Activated naive CD4-positive, alpha-beta T cell treated with anti-CD3 and anti-CD28 coated beads, Interleukin-2, amount 50 U/mL, for 24 hours (primary cell): ENCODE measurements at regions not wholly inside any gene's neighbourhood (a gene's known extent, or its start where the extent isn't known, plus 50 kb on each side); places are given as distances from the start of the nearest gene placed in this dataset.
"Not testable (repeated sequence)": the region's sequence is repeated elsewhere in the genome, so short reads cannot be mapped to it uniquely, and the experiment has no call there.

Experiments used
- H3K27ac Mint-ChIP-seq: one replicate; pipeline ENCODE4 v1.8.0; 2021; ENCODE audit warnings: mild to moderate bottlenecking, mixed read lengths
- H3K27me3 Mint-ChIP-seq: one replicate; pipeline ENCODE4 v1.8.0; 2021; ENCODE audit warnings: mixed read lengths
- H3K36me3 Mint-ChIP-seq: one replicate; pipeline ENCODE4 v1.8.0; 2021; ENCODE audit warnings: mixed read lengths
- H3K4me1 Mint-ChIP-seq: one replicate; pipeline ENCODE4 v1.8.0; 2021; ENCODE audit warnings: mixed read lengths
- H3K4me3 Mint-ChIP-seq: one replicate; pipeline ENCODE4 v1.8.0; 2021; ENCODE audit warnings: mild to moderate bottlenecking, mixed read lengths
- H3K9me3 Mint-ChIP-seq: one replicate; pipeline ENCODE4 v1.8.0; 2021; ENCODE audit warnings: mixed read lengths

DNA sequence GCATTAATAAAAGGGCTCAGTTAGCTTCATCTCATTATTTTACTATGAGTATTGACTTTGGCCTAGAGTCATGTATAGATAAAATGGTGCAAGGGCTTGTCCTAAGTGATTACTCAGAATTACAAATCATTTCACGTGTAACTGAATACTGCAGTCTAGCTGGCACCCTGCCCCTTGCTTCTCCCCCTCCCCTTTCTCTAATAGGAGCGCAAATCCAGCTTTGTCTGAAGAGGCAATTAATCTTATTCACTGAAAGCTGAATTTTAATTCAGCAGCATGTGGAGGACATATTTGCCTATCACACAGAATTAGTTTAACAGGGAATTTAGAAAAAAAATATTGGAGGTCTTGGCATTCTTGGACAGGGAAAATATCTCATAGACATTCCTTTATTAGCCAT is 412.1 kb upstream of the DPH6 start:
- Mint-ChIP-seq H3K27ac (no peak overlapping the region), H3K4me3 (no peak overlapping the region), H3K9me3 (no peaks in the 10 kb centered on the region), H3K36me3 (no peaks in the 10 kb centered on the region), H3K4me1 (no peaks in the 10 kb centered on the region), H3K27me3 (peaks cover 4% of the 10 kb centered on the region)

DNA sequence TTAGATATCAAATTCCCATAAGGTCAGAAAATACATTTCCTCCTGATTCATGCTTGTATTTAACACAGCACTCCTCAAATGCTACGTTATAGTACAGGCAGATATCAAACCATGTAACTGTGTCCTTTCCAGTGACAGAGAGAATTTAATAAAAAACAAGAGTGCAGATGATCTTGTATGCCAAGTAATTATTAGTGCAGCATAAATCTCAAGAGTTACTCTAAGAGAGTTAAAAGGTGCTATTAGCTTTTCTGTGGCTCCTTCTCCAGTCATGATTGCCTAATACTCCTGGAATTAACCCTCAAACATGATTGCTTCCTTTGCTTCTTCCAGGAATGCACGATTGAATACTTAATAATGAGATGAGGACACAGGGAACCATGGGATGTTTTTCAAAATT is 413.0 kb upstream of the DPH6 start:
- no peak overlapping the region for H3K27ac Mint-ChIP-seq
- no peaks in the 10 kb centered on the region for H3K4me1 Mint-ChIP-seq
- H3K27me3 Mint-ChIP-seq, result peaks cover 4% of the 10 kb centered on the region
- no peaks in the 10 kb centered on the region for H3K9me3 Mint-ChIP-seq
- no peaks in the 10 kb centered on the region for H3K36me3 Mint-ChIP-seq
- H3K4me3 Mint-ChIP-seq, result no peak overlapping the region

DNA sequence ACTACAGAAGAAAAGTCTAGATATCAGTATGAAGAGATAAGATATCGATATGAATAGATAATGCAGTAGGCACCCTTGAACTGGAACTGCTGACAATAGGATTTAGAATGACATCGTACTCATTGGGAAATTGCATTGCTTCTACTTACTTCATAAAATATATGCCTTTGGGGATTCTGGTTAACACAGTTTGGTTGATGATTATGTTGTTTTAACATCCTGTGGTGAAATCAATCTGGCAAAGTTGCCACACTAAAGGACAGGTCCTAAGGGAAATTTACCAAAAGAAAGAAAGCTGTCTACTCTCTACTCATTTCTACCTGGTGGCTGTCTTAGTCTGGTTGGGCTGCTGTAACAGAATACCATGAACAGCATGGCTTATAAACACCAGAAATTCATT is 417.4 kb upstream of the DPH6 start:
- Mint-ChIP-seq H3K27ac (no peak overlapping the region), H3K27me3 (no peaks in the 10 kb centered on the region), H3K9me3 (no peaks in the 10 kb centered on the region), H3K4me3 (no peak overlapping the region), H3K4me1 (no peaks in the 10 kb centered on the region), H3K36me3 (no peaks in the 10 kb centered on the region)

DNA sequence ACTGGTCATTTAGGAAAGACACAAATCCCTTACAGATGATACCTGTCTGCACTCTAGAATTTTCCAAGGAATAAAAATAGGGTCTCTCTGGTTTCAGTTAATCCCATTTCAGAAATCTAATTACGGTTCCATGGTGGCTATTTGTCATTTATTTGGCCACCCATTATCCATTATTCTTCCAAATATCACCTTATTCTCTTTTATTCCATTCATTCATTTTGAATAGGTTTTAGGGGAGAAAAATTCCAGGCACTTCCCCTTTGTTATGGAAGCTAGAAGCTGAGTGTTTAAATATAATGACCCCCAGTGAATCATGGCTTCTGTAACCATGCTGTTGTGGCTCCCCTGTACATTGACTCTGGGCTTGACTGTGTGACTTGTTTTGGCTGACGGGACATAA is 420.8 kb upstream of the DPH6 start:
- Mint-ChIP-seq H3K27me3 (no peaks in the 10 kb centered on the region), H3K4me3 (no peak overlapping the region), H3K4me1 (no peaks in the 10 kb centered on the region), H3K27ac (no peak overlapping the region), H3K36me3 (no peaks in the 10 kb centered on the region), H3K9me3 (no peaks in the 10 kb centered on the region)

DNA sequence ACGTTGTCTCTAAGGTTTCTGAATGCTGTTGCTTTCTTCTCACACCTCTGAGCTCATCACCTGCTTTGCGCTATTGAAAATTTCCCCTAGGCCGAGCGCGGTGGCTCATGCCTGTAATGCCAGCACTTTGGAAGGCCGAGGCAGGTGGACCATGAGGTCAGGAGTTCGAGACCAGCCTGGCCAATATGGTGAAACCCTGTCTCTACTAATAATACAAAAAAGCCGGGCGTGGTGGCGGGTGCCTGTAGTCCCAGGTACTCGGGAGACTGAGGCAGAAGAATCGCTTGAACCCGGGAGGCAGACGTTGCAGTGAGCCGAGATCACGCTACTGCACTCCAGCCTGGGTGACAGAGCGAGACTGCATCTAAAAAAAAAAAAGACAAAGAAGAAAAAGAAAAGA is 422.0 kb upstream of the DPH6 start:
- not testable (repeated sequence) for H3K27ac Mint-ChIP-seq, H3K36me3 Mint-ChIP-seq, H3K4me3 Mint-ChIP-seq, H3K9me3 Mint-ChIP-seq, H3K4me1 Mint-ChIP-seq, H3K27me3 Mint-ChIP-seq

DNA sequence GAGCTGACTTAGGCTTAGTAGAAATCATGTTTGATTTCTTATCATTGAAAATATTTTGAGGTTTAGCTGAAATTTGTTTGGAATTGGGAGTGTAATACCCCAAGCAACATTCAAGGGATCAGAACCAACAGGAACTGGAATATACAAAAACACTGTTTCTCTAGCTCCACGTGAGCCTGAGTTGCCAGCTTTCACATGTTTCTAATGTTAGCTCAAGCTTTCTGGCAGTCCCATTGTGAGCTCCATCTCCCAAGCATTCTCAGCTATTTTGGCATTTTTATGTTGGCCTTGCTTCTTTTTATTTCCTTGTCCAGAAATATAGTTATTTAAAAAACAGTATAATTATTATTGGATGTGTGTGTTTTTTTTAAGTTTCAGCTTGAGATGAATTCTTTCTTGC is 427.1 kb upstream of the DPH6 start:
- no peaks in the 10 kb centered on the region for H3K4me1 Mint-ChIP-seq
- H3K27ac Mint-ChIP-seq, result no peak overlapping the region

DNA sequence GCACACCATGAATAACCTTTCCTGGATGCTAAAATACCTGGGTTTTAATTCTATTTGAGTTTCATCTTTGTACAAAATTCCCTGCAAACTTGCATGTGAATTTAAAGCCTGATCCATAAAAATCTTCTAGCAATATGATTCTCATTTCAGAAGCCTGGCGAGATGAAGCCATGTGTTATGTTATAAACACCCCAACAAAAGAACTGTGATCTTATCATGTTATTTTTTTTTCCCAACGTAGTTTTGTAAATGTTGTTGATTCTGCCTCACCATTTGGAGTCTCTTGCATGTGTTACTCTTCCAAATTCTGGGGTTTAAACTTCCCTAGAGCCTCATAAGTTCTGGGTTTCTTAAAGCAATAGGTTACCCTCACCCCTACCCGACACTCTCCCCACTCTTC is 428.1 kb upstream of the DPH6 start:
- Mint-ChIP-seq H3K9me3 (no peaks in the 10 kb centered on the region), H3K27ac (no peak overlapping the region), H3K36me3 (no peaks in the 10 kb centered on the region), H3K4me1 (no peaks in the 10 kb centered on the region), H3K27me3 (no peaks in the 10 kb centered on the region), H3K4me3 (no peak overlapping the region)

More for the DNA sequence above, 427.1 kb upstream of the DPH6 start:
- Mint-ChIP-seq H3K9me3 (no peaks in the 10 kb centered on the region), H3K27me3 (no peaks in the 10 kb centered on the region), H3K36me3 (no peaks in the 10 kb centered on the region), H3K4me3 (no peak overlapping the region)

DNA sequence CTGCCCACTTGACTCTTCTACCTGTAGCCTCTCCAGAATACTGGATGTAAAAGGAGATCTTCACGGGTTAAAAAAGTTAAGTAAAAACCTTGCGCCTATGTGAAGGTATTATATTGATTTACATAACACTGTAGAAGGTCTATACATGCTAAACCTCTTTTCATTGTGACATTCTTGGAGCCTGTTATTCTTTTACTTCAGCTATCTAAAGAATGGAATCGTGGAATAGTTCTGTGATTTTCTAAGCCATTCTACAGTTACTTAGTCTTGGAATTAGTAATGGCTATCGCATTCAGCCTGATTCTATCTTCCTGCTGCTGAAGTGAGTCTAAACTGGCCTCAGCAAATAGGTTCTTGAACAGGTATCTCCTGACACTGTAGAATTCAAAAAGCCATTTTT is 430.0 kb upstream of the DPH6 start:
- H3K4me3 Mint-ChIP-seq, result no peak overlapping the region
- H3K4me1 Mint-ChIP-seq, result no peaks in the 10 kb centered on the region
- H3K36me3 Mint-ChIP-seq, result no peaks in the 10 kb centered on the region
- H3K27ac Mint-ChIP-seq, result no peak overlapping the region
- H3K27me3 Mint-ChIP-seq, result peaks cover 2% of the 10 kb centered on the region
- H3K9me3 Mint-ChIP-seq, result no peaks in the 10 kb centered on the region

DNA sequence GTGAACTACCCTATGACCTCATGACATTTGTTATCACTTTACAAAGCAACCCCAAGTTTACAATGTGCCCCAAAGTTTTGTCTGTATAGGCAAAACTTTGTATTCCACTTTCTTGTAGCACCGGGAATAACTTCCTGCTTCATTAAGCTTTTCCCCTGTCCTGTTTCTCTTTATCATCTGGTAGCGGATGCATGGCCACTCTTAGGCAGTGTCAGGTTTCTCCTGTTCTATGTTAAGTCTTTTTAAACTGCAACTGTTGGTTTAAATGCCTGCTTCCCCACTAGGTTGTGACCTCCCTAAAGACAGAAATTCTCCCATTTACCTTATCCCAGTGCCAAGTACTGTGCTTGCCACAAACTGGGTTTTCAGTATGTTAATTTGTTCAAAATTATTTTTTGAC is 433.6 kb upstream of the DPH6 start:
- H3K27ac Mint-ChIP-seq, result no peak overlapping the region
- no peaks in the 10 kb centered on the region for H3K36me3 Mint-ChIP-seq
- peaks cover 3% of the 10 kb centered on the region for H3K27me3 Mint-ChIP-seq
- no peak overlapping the region for H3K4me3 Mint-ChIP-seq
- no peaks in the 10 kb centered on the region for H3K4me1 Mint-ChIP-seq
- no peaks in the 10 kb centered on the region for H3K9me3 Mint-ChIP-seq

DNA sequence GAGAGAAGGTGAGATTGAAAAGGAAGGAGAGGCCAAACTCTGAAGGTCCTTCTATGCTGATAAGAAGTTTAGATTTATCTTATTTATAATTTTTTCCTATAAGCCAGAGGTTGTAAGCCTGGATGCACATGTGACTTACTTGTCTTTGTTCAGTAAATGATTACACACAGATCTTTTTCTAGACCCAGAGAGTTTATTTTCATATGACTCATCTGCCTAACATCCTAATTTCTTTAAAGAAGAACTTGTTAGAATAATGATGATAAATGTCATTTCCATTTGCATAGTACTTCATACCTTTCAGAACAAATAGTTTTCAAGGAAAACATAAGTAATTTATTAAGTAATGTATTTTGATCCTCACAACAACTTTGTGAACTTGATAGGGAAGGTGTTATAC is 434.8 kb upstream of the DPH6 start:
- no peaks in the 10 kb centered on the region for H3K4me1 Mint-ChIP-seq
- no peaks in the 10 kb centered on the region for H3K9me3 Mint-ChIP-seq
- H3K4me3 Mint-ChIP-seq, result no peak overlapping the region
- peaks cover 3% of the 10 kb centered on the region for H3K27me3 Mint-ChIP-seq
- H3K27ac Mint-ChIP-seq, result no peak overlapping the region
- H3K36me3 Mint-ChIP-seq, result no peaks in the 10 kb centered on the region

DNA sequence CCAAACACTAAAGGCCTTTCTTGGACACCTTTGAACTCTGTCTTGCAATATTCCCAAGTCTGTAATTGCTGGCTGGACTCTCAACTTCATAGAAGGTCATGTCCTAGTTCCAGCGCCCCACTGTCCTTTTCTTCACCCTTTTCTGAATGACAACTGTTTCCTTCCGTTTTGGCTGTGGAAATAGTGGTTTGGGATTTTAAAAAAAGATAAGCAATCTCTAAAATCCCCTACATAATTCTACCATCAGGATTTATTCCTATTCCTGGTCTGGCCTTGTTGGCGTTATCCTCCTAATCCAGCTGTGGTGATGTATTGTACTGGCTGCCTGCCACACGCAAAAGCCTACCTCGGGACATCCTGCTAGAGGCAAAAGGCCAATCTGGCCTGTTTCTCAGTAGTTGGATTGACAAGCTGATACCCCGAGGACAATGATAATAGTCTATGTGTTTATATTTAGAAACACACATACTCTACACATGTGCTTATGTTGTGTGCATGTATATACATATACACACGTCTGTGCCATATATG is 440.3 kb upstream of the DPH6 start:
- Mint-ChIP-seq H3K4me3 (no peak overlapping the region), H3K4me1 (no peaks in the 10 kb centered on the region), H3K27ac (no peak overlapping the region), H3K36me3 (no peaks in the 10 kb centered on the region), H3K9me3 (peaks cover 9% of the 10 kb centered on the region), H3K27me3 (peaks cover 1% of the 10 kb centered on the region)

DNA sequence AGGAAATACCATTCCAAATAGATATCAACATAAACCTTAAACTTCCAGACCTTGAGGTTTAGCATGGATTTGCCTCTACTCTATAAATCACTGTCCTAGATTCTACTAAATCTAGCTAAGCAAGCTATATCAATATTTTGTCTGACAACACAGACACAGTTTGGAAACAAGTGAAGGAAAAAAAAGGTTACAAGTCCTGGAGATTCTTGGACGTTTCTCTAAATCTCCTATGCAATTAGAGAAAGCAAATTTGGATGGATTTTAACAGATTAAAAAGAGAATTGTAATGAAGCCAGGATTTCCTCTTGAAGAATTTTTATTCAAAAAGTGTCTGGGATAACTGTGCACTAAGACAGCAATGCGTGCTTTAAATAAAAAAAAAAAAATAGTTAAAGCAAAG is 441.1 kb upstream of the DPH6 start:
- Mint-ChIP-seq H3K4me3 (no peak overlapping the region), H3K27ac (no peak overlapping the region), H3K9me3 (peaks cover 9% of the 10 kb centered on the region), H3K4me1 (no peaks in the 10 kb centered on the region), H3K36me3 (no peaks in the 10 kb centered on the region), H3K27me3 (peaks cover under 1% of the 10 kb centered on the region)

DNA sequence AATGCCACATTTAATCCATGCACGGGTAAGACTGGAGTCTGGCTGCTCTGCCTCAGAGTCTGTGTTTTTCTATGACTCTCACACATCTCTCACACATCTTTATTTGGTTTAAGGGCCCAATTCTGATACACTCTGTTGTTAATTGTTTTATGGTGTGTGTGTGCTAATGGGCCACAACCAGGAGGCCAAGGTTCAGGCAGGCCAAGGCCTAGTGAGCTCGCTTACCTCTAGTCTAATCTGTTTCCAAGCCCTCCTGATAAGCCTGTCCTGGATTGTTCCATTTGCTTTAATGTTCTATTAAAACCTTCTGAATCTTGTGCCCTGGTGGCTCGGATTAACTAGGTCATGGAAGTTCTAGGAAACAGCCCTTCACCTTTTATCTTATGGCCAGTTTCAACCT is 445.4 kb upstream of the DPH6 start:
- Mint-ChIP-seq H3K9me3 (peaks cover 9% of the 10 kb centered on the region), H3K27ac (no peak overlapping the region), H3K4me3 (no peak overlapping the region), H3K4me1 (no peaks in the 10 kb centered on the region), H3K27me3 (no peaks in the 10 kb centered on the region), H3K36me3 (no peaks in the 10 kb centered on the region)

DNA sequence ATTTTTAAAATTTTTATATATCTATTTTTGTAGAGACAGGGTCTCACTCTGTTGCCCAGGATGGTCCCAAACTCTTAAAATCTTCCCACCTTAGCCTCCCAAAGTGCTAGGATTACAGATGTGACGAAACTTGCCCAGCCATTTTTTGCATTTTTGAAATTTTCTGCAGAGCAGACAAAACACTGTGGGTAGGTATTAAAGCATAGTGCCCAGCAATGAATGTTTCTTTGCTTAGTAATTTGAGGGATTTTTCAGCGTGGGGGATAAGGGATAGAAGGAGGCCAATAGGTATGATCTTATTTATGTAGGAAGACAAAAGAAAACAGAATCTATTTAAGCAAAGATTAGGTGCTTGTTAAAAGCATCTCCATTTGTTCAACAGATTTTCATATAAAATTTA is 446.8 kb upstream of the DPH6 start:
- H3K4me3 Mint-ChIP-seq, result no peak overlapping the region
- H3K9me3 Mint-ChIP-seq, result peaks cover 9% of the 10 kb centered on the region
- H3K27ac Mint-ChIP-seq, result no peak overlapping the region
- no peaks in the 10 kb centered on the region for H3K27me3 Mint-ChIP-seq
- no peaks in the 10 kb centered on the region for H3K4me1 Mint-ChIP-seq
- no peaks in the 10 kb centered on the region for H3K36me3 Mint-ChIP-seq

DNA sequence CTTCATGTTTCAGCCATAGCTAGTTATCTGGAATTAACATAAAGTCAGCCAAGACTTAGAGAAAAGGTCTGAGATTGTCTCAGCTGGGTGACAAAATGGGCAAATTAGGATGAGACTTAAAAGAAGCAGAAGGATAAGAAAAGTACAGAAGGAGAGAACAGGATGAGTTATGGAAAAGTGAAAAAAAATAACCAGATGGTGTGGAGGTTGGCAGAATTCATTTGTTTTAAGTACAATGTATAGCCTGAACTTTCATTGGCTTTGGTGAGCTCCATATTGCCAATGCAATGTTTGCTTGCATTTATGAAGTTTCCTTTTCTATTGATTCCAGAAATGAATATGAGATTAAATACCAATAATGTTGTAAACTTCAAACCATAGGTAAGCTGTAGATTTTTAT is 447.2 kb upstream of the DPH6 start:
- H3K36me3 Mint-ChIP-seq, result no peaks in the 10 kb centered on the region
- H3K27me3 Mint-ChIP-seq, result no peaks in the 10 kb centered on the region
- H3K27ac Mint-ChIP-seq, result no peak overlapping the region

DNA sequence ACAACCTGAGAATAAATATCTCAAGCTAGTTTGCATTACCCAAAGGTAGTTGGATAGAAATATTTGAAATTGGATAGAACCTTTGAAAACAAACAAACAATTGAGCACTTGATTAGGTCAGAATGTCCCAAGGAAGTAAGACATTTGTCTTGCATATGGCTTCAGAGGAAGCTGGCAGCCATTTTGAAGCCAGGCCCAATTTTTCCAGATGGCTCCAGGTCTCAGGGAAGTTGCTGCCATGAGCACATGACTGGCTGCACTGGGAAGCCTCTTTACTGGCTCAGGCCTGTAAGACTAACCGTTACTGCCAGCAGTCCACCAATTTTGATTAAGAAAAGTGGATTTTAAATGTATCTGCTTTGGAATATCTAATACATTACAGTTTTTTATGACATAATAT is 448.9 kb upstream of the DPH6 start:
- H3K27ac Mint-ChIP-seq, result no peak overlapping the region
- no peaks in the 10 kb centered on the region for H3K36me3 Mint-ChIP-seq
- H3K9me3 Mint-ChIP-seq, result peaks cover 4% of the 10 kb centered on the region
- no peak overlapping the region for H3K4me3 Mint-ChIP-seq
- no peaks in the 10 kb centered on the region for H3K27me3 Mint-ChIP-seq
- no peaks in the 10 kb centered on the region for H3K4me1 Mint-ChIP-seq

More for the DNA sequence above, 447.2 kb upstream of the DPH6 start:
- Mint-ChIP-seq H3K4me1 (no peaks in the 10 kb centered on the region), H3K4me3 (no peak overlapping the region), H3K9me3 (peaks cover 9% of the 10 kb centered on the region)

DNA sequence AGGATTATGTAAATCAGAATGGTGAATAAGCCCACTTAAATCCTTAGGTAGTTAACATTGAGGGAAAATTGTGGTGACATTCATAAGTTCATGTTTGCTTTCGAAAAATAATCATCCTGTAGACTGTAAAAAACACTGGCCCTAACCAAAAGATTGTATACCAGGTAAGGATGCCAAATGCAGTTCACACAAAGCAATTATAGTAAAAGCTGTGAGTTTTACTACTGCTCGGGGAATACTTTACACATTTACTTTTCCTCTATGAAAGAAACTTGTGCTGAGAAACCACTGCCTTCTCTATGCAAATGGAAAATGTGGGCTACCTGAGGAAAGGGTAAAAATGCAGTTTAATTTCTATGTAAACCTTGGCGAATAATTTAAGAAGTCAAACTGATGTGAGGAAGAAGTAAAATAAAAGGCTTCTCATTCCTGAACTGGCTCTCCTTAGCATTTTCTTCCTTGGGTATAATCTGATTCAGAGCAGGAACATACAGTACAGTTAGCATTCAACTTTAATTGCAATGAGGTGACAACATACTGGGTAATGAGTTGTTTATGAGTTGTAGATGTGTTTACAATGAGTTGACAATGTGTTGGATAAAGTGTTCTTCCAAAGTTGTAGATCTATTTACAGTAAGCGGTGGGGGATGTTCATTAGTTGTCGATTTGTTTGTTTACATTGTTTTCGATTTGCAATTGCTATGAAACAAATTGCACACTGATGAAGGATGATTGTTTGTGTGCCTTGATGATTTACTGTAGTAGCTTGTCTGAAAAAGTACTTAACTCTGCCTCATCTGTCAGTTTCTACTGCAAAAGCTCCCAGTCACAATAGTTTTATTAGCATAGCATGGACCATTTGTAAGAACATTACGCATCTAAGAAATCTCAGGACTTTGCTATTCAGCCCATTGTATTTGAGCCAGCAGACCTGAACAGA is 453.0 kb upstream of the DPH6 start:
- no peaks in the 10 kb centered on the region for H3K27me3 Mint-ChIP-seq
- H3K27ac Mint-ChIP-seq, result no peak overlapping the region
- no peaks in the 10 kb centered on the region for H3K4me1 Mint-ChIP-seq
- H3K36me3 Mint-ChIP-seq, result no peaks in the 10 kb centered on the region
- no peaks in the 10 kb centered on the region for H3K9me3 Mint-ChIP-seq
- no peak overlapping the region for H3K4me3 Mint-ChIP-seq
